ENCODE measurements at regions not wholly inside any gene's neighbourhood (a gene's known extent, or its start where the extent isn't known, plus 50 kb on each side); places are given as distances from the start of the nearest gene placed in this dataset.

- H3K4me3 ChIP-seq (ENCODE audit: low read depth, low read length, poor library complexity, severe bottlenecking) = no peak overlapping the region
- POLR2A ChIA-PET (ENCODE audit: low non-redundant PET) = no interaction called here
- intact Hi-C loops (cut with micrococcal nuclease; ENCODE audit: unreplicated experiment) = loop anchor here (1.0 kb wide), 1 partner anchor 98 kb away; no protein-coding TSS in a partner anchor
- H3K27ac ChIP-seq (ENCODE audit: low read depth, low read length, poor library complexity, severe bottlenecking) = peak overlapping the region; percentile 63
- H3K4me1 ChIP-seq (ENCODE audit: insufficient read depth, low read length, poor library complexity, severe bottlenecking) = peaks cover 28% of the 10 kb centered on the region
- H3K9me3 ChIP-seq (ENCODE audit: low read depth, low read length, poor library complexity, severe bottlenecking) = no peaks in the 10 kb centered on the region
- CTCF ChIA-PET = no interaction called here
- no peaks in the 10 kb centered on the region for H3K36me3 ChIP-seq (ENCODE audit: insufficient read depth, low read length, poor library complexity, severe bottlenecking)
- TF ChIP-seq, protein P1, sequence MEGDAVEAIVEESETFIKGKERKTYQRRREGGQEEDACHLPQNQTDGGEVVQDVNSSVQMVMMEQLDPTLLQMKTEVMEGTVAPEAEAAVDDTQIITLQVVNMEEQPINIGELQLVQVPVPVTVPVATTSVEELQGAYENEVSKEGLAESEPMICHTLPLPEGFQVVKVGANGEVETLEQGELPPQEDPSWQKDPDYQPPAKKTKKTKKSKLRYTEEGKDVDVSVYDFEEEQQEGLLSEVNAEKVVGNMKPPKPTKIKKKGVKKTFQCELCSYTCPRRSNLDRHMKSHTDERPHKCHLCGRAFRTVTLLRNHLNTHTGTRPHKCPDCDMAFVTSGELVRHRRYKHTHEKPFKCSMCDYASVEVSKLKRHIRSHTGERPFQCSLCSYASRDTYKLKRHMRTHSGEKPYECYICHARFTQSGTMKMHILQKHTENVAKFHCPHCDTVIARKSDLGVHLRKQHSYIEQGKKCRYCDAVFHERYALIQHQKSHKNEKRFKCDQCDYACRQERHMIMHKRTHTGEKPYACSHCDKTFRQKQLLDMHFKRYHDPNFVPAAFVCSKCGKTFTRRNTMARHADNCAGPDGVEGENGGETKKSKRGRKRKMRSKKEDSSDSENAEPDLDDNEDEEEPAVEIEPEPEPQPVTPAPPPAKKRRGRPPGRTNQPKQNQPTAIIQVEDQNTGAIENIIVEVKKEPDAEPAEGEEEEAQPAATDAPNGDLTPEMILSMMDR (conservative IDR thresholded peaks at IDR 0.05; ENCODE audit: low read depth, low read length) = no peak
- no peak for TF ChIP-seq EZH2 (IDR thresholded peaks at IDR 0.05; ENCODE audit: borderline replicate concordance, low read depth, low read length, poor library complexity, severe bottlenecking)
- H3K27me3 ChIP-seq (replicated peaks; ENCODE audit: insufficient read depth, low read depth, low read length, poor library complexity) = no peaks in the 10 kb centered on the region
- BruUV-seq (replicated peaks) = no TSS peak
- no peak for DNase-seq (ENCODE audit: low spot score)
Observed at GRCh38 chr5:109511980-109512734, 102.4 kb upstream of the PJA2 start.

DNA sequence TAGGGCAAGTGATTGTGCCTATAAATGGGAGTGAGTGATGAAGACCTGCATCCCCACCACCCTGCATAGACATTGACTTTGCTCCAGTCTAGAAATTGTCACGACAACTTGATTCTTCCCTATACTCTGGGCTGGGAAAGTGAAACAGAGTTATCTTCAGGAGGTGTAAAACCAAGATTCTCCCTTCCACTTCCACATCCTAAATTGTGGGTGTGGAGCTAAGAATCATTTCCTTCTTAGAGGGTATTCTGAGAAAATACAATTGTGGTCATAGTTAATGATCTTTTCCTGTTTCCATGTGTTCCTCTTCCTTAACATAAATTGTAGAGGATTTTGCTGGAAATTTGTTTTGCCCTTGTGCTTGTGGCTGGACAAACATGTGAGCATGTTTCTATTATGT is 96.8 kb upstream of the PJA2 start:
- DNase-seq (ENCODE audit: low spot score) = no peak
- H3K9me3 ChIP-seq (ENCODE audit: low read depth, low read length, poor library complexity, severe bottlenecking) = no peaks in the 10 kb centered on the region
- BruUV-seq (replicated peaks) = no TSS peak
- intact Hi-C loops (cut with micrococcal nuclease; ENCODE audit: unreplicated experiment) = loop anchor here (10.0 kb wide), 1 partner anchor 178 kb away; the partner anchor contains the start of gene MAN2A1
- H3K4me1 ChIP-seq (ENCODE audit: insufficient read depth, low read length, poor library complexity, severe bottlenecking) = peaks cover 34% of the 10 kb centered on the region
- no peak overlapping the region for H3K27ac ChIP-seq (ENCODE audit: low read depth, low read length, poor library complexity, severe bottlenecking)
- CTCF ChIA-PET = no interaction called here
- no peaks in the 10 kb centered on the region for H3K36me3 ChIP-seq (ENCODE audit: insufficient read depth, low read length, poor library complexity, severe bottlenecking)
- POLR2A ChIA-PET (ENCODE audit: low non-redundant PET) = no interaction called here
- TF ChIP-seq, protein P1 (conservative IDR thresholded peaks at IDR 0.05; ENCODE audit: low read depth, low read length) = no peak
- TF ChIP-seq EZH2 (IDR thresholded peaks at IDR 0.05; ENCODE audit: borderline replicate concordance, low read depth, low read length, poor library complexity, severe bottlenecking) = no peak
- H3K4me3 ChIP-seq (ENCODE audit: low read depth, low read length, poor library complexity, severe bottlenecking) = no peak overlapping the region
- no peaks in the 10 kb centered on the region for H3K27me3 ChIP-seq (replicated peaks; ENCODE audit: insufficient read depth, low read depth, low read length, poor library complexity)

DNA sequence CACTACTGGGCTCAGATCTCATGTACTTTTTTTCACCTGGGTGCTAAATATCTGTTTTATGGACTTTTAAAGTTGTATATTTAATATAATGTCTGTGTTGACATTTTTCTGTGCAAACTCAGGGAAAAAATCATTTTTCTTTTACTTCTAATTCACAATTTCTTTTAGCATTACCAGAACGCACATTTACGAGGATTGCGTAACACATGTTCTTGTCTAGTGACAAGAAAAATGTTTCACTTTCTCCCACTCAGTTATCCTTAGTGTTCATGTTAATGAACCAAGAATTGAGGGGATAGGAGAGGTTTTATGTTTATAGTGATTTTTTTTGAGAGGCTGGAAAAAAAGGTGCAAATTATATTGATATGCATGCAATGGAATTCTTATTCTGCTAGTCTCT is 86.3 kb upstream of the PJA2 start:
- Histone ChIP-seq H3K36me3 (ENCODE audit: insufficient read depth, low read length, poor library complexity, severe bottlenecking) (no peaks in the 10 kb centered on the region), H3K4me1 (ENCODE audit: insufficient read depth, low read length, poor library complexity, severe bottlenecking) (peaks cover 24% of the 10 kb centered on the region), H3K27ac (ENCODE audit: low read depth, low read length, poor library complexity, severe bottlenecking) (no peak overlapping the region), H3K27me3 (replicated peaks; ENCODE audit: insufficient read depth, low read depth, low read length, poor library complexity) (no peaks in the 10 kb centered on the region), H3K9me3 (ENCODE audit: low read depth, low read length, poor library complexity, severe bottlenecking) (no peaks in the 10 kb centered on the region), H3K4me3 (ENCODE audit: low read depth, low read length, poor library complexity, severe bottlenecking) (no peak overlapping the region)
- no peak for DNase-seq (ENCODE audit: low spot score)
- CTCF ChIA-PET = no interaction called here
- POLR2A ChIA-PET (ENCODE audit: low non-redundant PET) = no interaction called here
- TF ChIP-seq, protein P1 (conservative IDR thresholded peaks at IDR 0.05; ENCODE audit: low read depth, low read length) = no peak
- no peak for TF ChIP-seq EZH2 (IDR thresholded peaks at IDR 0.05; ENCODE audit: borderline replicate concordance, low read depth, low read length, poor library complexity, severe bottlenecking)
- intact Hi-C loops (cut with micrococcal nuclease; ENCODE audit: unreplicated experiment) = no loop called here
- no TSS peak for BruUV-seq (replicated peaks)
